ENCODE measurements at regions not wholly inside any gene's neighbourhood (a gene's known extent, or its start where the extent isn't known, plus 50 kb on each side); places are given as distances from the start of the nearest gene placed in this dataset.
"Not testable (repeated sequence)": the region's sequence is repeated elsewhere in the genome, so short reads cannot be mapped to it uniquely, and the experiment has no call there.

GRCh38 chr7:38331853-38332595 is 58.6 kb upstream of the TARP start:
- H3K36me3 Mint-ChIP-seq (ENCODE audit: low read depth); H3K27me3 Mint-ChIP-seq; DNase-seq; H3K9me3 Mint-ChIP-seq; POLR2A ChIA-PET: not testable (repeated sequence)
- Mint-ChIP-seq H3K4me3 (peak overlapping the region; percentile 25), H3K27ac (peak overlapping the region; percentile 60), H3K4me1 (peaks cover 58% of the 10 kb centered on the region)
- CTCF ChIA-PET: interaction anchor here (1.1 to 2.7 kb wide), 3 partner anchors 10 to 116 kb away, joined by 3 to 10 read pairs (median 4); no protein-coding TSS in a partner anchor

- no peaks in the 10 kb centered on the region for H3K36me3 Mint-ChIP-seq (ENCODE audit: low read depth)
- H3K4me1 Mint-ChIP-seq: peaks cover 53% of the 10 kb centered on the region
- peak overlapping the region; percentile 72 for H3K27ac Mint-ChIP-seq
- H3K9me3 Mint-ChIP-seq: no peaks in the 10 kb centered on the region
- peak overlapping the region; percentile 25 for H3K4me3 Mint-ChIP-seq
- POLR2A ChIA-PET: no interaction called here
- no peak for DNase-seq
- H3K27me3 Mint-ChIP-seq: no peaks in the 10 kb centered on the region
- CTCF ChIA-PET: interaction anchor here (0.7 to 2.7 kb wide), 8 partner anchors 9 to 131 kb away, joined by 3 to 10 read pairs (median 3); no protein-coding TSS in a partner anchor
Measured at GRCh38 chr7:38330861-38331621, 57.6 kb upstream of the TARP start.

GRCh38 chr7:38330039-38330438 is 56.6 kb upstream of the TARP start:
- ChIA-PET POLR2A (no interaction called here), CTCF (interaction anchor here (1.2 to 2.7 kb wide), 2 partner anchors 15 to 92 kb away, joined by 3 to 10 read pairs; no protein-coding TSS in a partner anchor)
- Mint-ChIP-seq H3K36me3 (ENCODE audit: low read depth) (no peaks in the 10 kb centered on the region), H3K4me3 (no peak overlapping the region), H3K27ac (peak overlapping the region; percentile 63), H3K9me3 (no peaks in the 10 kb centered on the region), H3K27me3 (no peaks in the 10 kb centered on the region), H3K4me1 (peaks cover 42% of the 10 kb centered on the region)
- no peak for DNase-seq

GRCh38 chr7:38329340-38329739 is 55.9 kb upstream of the TARP start:
- ChIA-PET CTCF (no interaction called here), POLR2A (no interaction called here)
- H3K27ac Mint-ChIP-seq: no peak overlapping the region
- no peak for DNase-seq
- no peak overlapping the region for H3K4me3 Mint-ChIP-seq
- H3K27me3 Mint-ChIP-seq: no peaks in the 10 kb centered on the region
- H3K36me3 Mint-ChIP-seq (ENCODE audit: low read depth): no peaks in the 10 kb centered on the region
- H3K4me1 Mint-ChIP-seq: peaks cover 37% of the 10 kb centered on the region
- H3K9me3 Mint-ChIP-seq: no peaks in the 10 kb centered on the region

- Mint-ChIP-seq H3K36me3 (ENCODE audit: low read depth) (no peaks in the 10 kb centered on the region), H3K27ac (no peak overlapping the region), H3K27me3 (no peaks in the 10 kb centered on the region), H3K9me3 (no peaks in the 10 kb centered on the region), H3K4me3 (no peak overlapping the region), H3K4me1 (peaks cover 34% of the 10 kb centered on the region)
- ChIA-PET POLR2A (no interaction called here), CTCF (interaction anchor here (1.4 to 1.5 kb wide), 2 partner anchors 25 to 113 kb away, joined by 3 read pairs; no protein-coding TSS in a partner anchor)
- DNase-seq: no peak
Measured at GRCh38 chr7:38328814-38329213, 55.4 kb upstream of the TARP start.

- Mint-ChIP-seq H3K27me3 (no peaks in the 10 kb centered on the region), H3K36me3 (ENCODE audit: low read depth) (no peaks in the 10 kb centered on the region), H3K9me3 (no peaks in the 10 kb centered on the region), H3K27ac (no peak overlapping the region), H3K4me3 (no peak overlapping the region), H3K4me1 (peaks cover 34% of the 10 kb centered on the region)
- POLR2A ChIA-PET: no interaction called here
- DNase-seq: no peak
- CTCF ChIA-PET: interaction anchor here (1.0 to 1.8 kb wide), 4 partner anchors 8 to 112 kb away, joined by 3 to 7 read pairs (median 3); no protein-coding TSS in a partner anchor
Measured at GRCh38 chr7:38327637-38328036, 54.2 kb upstream of the TARP start.

Measured in activated CD4-positive, alpha-beta T cell treated with anti-CD3 and anti-CD28 coated beads, Interleukin-2, amount 10 ng/mL, durations not matched to agents 7 days and 5 days (primary cell).